ENCODE measurements at regions not wholly inside any gene's neighbourhood (a gene's known extent, or its start where the extent isn't known, plus 50 kb on each side); places are given as distances from the start of the nearest gene placed in this dataset.

GRCh38 chr4:159551281-159551680 lies 448.4 kb downstream of the RAPGEF2 start:
- H3K27ac ChIP-seq, result no peak overlapping the region
- TF ChIP-seq CTCF (conservative IDR thresholded peaks at IDR 0.05), result no peak

GRCh38 chr4:159552979-159553768 lies 450.3 kb downstream of the RAPGEF2 start:
- H3K27ac ChIP-seq, result no peak overlapping the region

GRCh38 chr4:159555873-159556272 lies 453.0 kb downstream of the RAPGEF2 start:
- no peak for TF ChIP-seq CTCF (conservative IDR thresholded peaks at IDR 0.05)
- no peak overlapping the region for H3K27ac ChIP-seq

More at GRCh38 chr4:159552979-159553768, 450.3 kb downstream of the RAPGEF2 start:
- TF ChIP-seq CTCF (conservative IDR thresholded peaks at IDR 0.05), result no peak

GRCh38 chr4:159562366-159562765 lies 459.5 kb downstream of the RAPGEF2 start:
- H3K27ac ChIP-seq, result no peak overlapping the region
- TF ChIP-seq CTCF (conservative IDR thresholded peaks at IDR 0.05), result no peak

GRCh38 chr4:159563257-159563656 lies 460.4 kb downstream of the RAPGEF2 start:
- TF ChIP-seq CTCF (conservative IDR thresholded peaks at IDR 0.05), result no peak
- H3K27ac ChIP-seq, result no peak overlapping the region

GRCh38 chr4:159564615-159565014 lies 461.7 kb downstream of the RAPGEF2 start:
- TF ChIP-seq CTCF (conservative IDR thresholded peaks at IDR 0.05), result no peak
- H3K27ac ChIP-seq, result no peak overlapping the region

GRCh38 chr4:159566786-159567185 lies 463.9 kb downstream of the RAPGEF2 start:
- H3K27ac ChIP-seq, result no peak overlapping the region
- TF ChIP-seq CTCF (conservative IDR thresholded peaks at IDR 0.05), result no peak
